GM18519 (cell line): ENCODE measurements at regions not wholly inside any gene's neighbourhood (a gene's known extent, or its start where the extent isn't known, plus 50 kb on each side); places are given as distances from the start of the nearest gene placed in this dataset.

Source experiments
- ATAC-seq: cut with Tn5 transposase; IDR thresholded peaks from one replicate; pipeline ENCODE4 v1.9.1; 2021; ENCODE audit warnings: mild to moderate bottlenecking, moderate library complexity; ENCODE audit not compliant: unreplicated experiment, low FRiP score

GRCh38 chr13:22653866-22654265, 526.9 kb upstream of the SGCG start:
- ATAC-seq: no peak

GRCh38 chr13:22655106-22655852, 525.5 kb upstream of the SGCG start:
- ATAC-seq: no peak

GRCh38 chr13:22662771-22663170, 518.0 kb upstream of the SGCG start:
- ATAC-seq: no peak

- ATAC-seq: no peak
These were observed 515.3 kb upstream of the SGCG start for GRCh38 chr13:22665506-22665905.

- ATAC-seq: no peak
These were observed 490.0 kb upstream of the SGCG start for GRCh38 chr13:22690756-22691155.

GRCh38 chr13:22693691-22694090, 487.1 kb upstream of the SGCG start:
- no peak for ATAC-seq

- ATAC-seq: no peak
These were observed 484.3 kb upstream of the SGCG start for GRCh38 chr13:22696433-22696832.

GRCh38 chr13:22698467-22698866, 482.3 kb upstream of the SGCG start:
- no peak for ATAC-seq

DNA sequence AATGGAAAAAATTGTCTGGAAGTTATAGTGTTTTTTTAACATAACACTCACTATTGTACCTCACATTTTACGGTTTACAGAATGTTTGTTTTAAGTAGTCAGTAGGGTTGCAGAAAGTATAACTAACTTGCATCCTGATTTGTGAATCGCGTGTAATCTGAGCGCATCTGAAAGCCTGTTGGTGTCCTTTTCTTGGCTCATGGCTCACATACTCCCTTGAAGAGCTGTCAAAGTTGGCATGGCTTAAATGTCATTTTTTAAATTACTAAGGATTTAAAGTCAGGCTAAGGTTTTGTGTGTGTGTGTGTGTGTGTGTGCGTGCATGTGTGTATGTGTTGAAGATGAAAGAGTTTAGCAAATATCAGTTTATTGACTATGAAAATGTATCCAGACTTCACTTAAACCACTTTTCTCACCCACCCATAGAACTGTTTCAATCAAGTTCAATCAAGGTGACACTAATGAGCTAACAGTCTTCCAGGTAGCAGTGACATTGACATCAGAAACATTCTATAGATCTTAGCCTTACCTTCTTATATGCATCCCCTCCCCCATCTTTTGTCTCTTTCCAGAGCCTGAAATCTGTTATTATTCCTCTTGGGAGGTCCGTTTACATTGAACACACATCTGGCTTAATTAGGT, 480.4 kb upstream of the SGCG start:
- ATAC-seq: no peak

DNA sequence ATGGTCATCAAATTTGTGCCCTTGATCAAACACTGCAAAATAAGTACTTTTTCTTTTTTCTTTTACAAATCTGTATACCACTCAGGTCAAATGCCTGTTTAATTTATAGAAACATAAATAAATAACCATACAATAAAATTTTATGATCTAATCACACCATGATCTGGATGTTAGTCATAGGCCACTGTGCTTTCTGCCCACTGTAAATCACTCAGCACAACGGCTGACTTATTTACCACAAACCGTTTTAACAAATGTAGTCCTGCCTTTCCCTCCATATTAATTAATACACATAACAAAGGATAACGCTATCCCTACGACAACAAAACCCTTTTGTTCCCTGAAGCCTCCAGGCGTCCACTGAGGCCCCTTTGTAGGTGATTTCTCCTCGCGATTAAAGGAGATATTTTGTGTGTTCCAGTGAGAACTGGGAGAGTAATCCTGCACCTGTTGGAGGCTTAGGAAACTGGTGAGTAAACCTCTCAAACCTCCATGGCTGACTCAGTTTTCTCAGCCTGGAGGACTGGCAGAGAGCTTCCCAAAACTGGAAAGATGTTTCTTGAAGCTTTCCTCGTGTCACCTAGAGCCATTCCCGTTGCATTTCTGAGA, 477.1 kb upstream of the SGCG start:
- no peak for ATAC-seq

- ATAC-seq: no peak
These were observed 472.8 kb upstream of the SGCG start for GRCh38 chr13:22707946-22708345.

- no peak for ATAC-seq
These were observed 463.7 kb upstream of the SGCG start for GRCh38 chr13:22717036-22717435.

DNA sequence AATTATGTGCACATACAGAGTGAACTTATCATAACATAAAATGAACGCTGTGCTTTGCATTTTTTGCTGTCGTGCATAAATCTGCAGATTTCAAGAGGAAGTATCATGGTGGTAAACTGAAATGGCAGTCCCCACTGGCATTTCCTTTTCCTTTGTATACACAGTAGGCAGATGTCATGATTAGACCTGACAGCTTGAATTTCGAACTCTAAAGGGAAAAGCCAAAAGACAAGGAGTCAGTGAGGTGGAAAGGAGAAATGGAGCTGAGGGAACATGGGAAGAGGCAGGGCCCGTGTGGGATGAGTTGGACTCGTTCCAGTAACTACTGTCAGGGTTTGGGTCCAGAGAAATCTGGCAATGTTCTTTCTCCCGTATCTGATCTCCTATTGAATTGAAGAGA, 454.1 kb upstream of the SGCG start:
- no peak for ATAC-seq

- ATAC-seq: no peak
These were observed 445.5 kb upstream of the SGCG start for GRCh38 chr13:22735011-22735995.

DNA sequence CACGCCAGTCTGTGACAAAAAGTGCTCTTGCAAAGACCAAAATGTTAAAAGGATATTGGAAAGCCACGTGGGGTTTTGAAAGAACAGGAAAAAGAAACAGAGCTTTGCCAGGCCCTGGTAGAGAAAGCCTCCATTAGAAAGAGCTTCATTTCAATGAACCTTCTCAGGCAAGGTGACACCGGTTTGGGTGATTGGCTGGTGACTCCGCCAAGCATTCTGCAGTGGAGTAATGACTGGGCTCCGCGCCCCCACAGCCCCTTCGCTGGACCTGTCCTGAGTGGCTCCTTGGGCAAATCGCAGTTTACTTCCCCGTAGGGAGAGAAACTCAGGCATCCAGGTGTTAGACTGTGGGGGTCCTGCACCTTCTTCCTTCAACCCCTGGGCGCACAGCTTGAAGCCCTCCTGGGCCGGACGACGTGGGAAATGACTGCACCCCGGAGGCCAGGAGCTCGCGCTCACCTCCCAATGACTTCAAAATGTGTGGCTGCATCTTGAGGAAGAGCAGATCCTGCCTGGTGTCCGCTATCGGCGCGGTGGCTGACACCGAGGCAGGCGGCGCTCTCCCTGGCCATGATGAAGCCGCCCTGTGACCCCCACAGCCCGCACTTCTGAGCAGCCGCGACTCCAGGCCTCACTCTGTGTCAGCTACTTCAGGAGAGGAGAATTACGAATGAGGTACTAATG, 444.6 kb upstream of the SGCG start:
- no peak for ATAC-seq

DNA sequence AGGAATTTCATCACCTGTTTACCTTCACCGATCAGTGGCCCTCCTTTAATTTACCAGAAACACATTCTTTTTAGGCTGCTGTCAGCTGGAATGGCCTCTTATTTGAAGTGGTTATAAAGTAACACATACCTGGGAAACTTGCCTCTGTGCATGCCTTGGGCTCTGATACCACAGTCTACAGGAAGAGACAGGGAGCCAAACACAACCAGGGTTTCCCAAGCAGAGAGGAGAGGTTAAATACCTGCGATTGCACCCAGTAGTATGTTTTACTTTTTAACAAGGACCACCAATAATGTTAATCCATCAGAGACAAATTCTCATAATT, 444.0 kb upstream of the SGCG start:
- ATAC-seq: no peak

DNA sequence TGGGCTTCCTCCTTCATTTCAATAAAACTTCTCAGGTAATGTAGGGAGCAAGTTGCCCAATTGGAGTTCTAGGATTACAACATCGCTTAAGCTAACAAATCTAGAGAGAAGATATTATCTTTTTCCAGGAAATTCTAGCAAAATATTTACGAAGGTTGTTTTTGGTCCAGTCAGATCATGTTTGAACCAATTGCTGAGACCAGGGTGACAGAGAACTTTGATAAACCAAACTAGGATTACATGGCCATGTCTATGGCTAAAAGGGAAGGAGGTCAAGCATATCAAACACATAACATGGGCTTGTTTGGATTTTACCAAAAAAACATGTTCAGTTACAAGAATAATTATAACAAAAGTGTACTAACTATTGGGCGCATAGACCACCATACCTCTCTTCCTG, 442.4 kb upstream of the SGCG start:
- no peak for ATAC-seq

DNA sequence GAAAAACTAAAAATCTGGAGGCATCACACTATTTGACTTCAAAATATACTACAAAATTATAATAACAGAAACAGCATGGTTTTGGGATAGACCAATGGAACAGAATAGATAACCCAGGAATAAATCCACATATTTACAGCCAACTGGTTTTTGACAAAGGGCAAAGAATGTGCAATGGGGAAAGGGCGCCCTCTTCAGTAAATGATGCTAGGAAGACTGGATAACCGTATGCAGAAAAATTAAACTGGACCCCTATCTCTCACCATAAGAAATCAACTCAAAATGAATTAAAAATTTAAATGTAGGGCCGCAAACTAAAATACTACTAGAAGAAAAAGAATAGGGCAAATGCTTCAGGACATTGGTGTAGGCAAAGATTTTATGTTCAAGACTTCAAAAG, 440.5 kb upstream of the SGCG start:
- ATAC-seq: no peak

- no peak for ATAC-seq
These were observed 435.9 kb upstream of the SGCG start for GRCh38 chr13:22744688-22745452.
